ENCODE measurements at regions not wholly inside any gene's neighbourhood (a gene's known extent, or its start where the extent isn't known, plus 50 kb on each side); places are given as distances from the start of the nearest gene placed in this dataset.

- no peaks in the 10 kb centered on the region for H3K9me3 Mint-ChIP-seq
- H3K79me2 ChIP-seq (replicated peaks; ENCODE audit: insufficient read depth) = no peaks in the 10 kb centered on the region
- no peak overlapping the region for H3K27ac ChIP-seq (ENCODE audit: low read depth)
- H3K36me3 Mint-ChIP-seq (ENCODE audit: low read depth) = no peaks in the 10 kb centered on the region
- peaks cover 11% of the 10 kb centered on the region for H3K4me1 Mint-ChIP-seq
- 0 out of 2 replicates have a peak, but pooled peaks cover 5% of the 10 kb centered on the region for H3F3A ChIP-seq (replicated peaks; ENCODE audit: low read depth)
- peaks cover 5% of the 10 kb centered on the region; the same call in 1 of the 2 replicates for H3K9me2 ChIP-seq (ENCODE audit: insufficient read depth)
- no peak overlapping the region for H3K4me3 ChIP-seq
- H3K4me3 Mint-ChIP-seq = no peak overlapping the region
- H3K4me1 ChIP-seq (ENCODE audit: insufficient read depth) = peaks cover 12% of the 10 kb centered on the region
- TF ChIP-seq EZH2 (IDR thresholded peaks at IDR 0.05; ENCODE audit: low read depth, unreplicated experiment) (no peak), POLR2AphosphoS5 (IDR thresholded peaks at IDR 0.05; ENCODE audit: low read depth) (no peak), CREB1 (CRISPR knock-in tag; IDR thresholded peaks at IDR 0.05; ENCODE audit: low read depth) (no peak), ZNF331 (CRISPR knock-in tag; IDR thresholded peaks at IDR 0.05; ENCODE audit: low read depth) (no peak), JUNB (IDR thresholded peaks at IDR 0.05; ENCODE audit: unreplicated experiment) (no peak), NANOG (IDR thresholded peaks at IDR 0.05; ENCODE audit: borderline replicate concordance) (no peak), REST (IDR thresholded peaks at IDR 0.05; ENCODE audit: unreplicated experiment) (no peak)
- TF ChIP-seq, protein P1, sequence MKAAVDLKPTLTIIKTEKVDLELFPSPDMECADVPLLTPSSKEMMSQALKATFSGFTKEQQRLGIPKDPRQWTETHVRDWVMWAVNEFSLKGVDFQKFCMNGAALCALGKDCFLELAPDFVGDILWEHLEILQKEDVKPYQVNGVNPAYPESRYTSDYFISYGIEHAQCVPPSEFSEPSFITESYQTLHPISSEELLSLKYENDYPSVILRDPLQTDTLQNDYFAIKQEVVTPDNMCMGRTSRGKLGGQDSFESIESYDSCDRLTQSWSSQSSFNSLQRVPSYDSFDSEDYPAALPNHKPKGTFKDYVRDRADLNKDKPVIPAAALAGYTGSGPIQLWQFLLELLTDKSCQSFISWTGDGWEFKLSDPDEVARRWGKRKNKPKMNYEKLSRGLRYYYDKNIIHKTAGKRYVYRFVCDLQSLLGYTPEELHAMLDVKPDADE (IDR thresholded peaks at IDR 0.05) = no peak
- TF ChIP-seq, protein P2, sequence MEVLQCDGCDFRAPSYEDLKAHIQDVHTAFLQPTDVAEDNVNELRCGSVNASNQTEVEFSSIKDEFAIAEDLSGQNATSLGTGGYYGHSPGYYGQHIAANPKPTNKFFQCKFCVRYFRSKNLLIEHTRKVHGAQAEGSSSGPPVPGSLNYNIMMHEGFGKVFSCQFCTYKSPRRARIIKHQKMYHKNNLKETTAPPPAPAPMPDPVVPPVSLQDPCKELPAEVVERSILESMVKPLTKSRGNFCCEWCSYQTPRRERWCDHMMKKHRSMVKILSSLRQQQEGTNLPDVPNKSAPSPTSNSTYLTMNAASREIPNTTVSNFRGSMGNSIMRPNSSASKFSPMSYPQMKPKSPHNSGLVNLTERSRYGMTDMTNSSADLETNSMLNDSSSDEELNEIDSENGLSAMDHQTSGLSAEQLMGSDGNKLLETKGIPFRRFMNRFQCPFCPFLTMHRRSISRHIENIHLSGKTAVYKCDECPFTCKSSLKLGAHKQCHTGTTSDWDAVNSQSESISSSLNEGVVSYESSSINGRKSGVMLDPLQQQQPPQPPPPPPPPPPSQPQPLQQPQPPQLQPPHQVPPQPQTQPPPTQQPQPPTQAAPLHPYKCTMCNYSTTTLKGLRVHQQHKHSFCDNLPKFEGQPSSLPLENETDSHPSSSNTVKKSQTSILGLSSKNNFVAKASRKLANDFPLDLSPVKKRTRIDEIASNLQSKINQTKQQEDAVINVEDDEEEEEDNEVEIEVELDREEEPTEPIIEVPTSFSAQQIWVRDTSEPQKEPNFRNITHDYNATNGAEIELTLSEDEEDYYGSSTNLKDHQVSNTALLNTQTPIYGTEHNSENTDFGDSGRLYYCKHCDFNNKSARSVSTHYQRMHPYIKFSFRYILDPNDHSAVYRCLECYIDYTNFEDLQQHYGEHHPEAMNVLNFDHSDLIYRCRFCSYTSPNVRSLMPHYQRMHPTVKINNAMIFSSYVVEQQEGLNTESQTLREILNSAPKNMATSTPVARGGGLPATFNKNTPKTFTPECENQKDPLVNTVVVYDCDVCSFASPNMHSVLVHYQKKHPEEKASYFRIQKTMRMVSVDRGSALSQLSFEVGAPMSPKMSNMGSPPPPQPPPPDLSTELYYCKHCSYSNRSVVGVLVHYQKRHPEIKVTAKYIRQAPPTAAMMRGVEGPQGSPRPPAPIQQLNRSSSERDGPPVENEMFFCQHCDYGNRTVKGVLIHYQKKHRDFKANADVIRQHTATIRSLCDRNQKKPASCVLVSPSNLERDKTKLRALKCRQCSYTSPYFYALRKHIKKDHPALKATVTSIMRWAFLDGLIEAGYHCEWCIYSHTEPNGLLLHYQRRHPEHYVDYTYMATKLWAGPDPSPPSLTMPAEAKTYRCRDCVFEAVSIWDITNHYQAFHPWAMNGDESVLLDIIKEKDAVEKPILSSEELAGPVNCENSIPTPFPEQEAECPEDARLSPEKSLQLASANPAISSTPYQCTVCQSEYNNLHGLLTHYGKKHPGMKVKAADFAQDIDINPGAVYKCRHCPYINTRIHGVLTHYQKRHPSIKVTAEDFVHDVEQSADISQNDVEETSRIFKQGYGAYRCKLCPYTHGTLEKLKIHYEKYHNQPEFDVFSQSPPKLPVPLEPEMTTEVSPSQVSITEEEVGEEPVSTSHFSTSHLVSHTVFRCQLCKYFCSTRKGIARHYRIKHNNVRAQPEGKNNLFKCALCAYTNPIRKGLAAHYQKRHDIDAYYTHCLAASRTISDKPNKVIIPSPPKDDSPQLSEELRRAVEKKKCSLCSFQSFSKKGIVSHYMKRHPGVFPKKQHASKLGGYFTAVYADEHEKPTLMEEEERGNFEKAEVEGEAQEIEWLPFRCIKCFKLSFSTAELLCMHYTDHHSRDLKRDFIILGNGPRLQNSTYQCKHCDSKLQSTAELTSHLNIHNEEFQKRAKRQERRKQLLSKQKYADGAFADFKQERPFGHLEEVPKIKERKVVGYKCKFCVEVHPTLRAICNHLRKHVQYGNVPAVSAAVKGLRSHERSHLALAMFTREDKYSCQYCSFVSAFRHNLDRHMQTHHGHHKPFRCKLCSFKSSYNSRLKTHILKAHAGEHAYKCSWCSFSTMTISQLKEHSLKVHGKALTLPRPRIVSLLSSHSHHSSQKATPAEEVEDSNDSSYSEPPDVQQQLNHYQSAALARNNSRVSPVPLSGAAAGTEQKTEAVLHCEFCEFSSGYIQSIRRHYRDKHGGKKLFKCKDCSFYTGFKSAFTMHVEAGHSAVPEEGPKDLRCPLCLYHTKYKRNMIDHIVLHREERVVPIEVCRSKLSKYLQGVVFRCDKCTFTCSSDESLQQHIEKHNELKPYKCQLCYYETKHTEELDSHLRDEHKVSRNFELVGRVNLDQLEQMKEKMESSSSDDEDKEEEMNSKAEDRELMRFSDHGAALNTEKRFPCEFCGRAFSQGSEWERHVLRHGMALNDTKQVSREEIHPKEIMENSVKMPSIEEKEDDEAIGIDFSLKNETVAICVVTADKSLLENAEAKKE (CRISPR knock-in tag; IDR thresholded peaks at IDR 0.05) = no peak
- peak overlapping the region; percentile 38; the same call in 1 of the 2 replicates for H2AFZ ChIP-seq
- no peak overlapping the region for H3K27ac Mint-ChIP-seq
- DNase-seq (ENCODE audit: low spot score) = no peak
- peak overlapping the region; percentile 70; the same call in 1 of the 2 replicates for H3K4me2 ChIP-seq
- no peaks in the 10 kb centered on the region for H4K20me1 ChIP-seq (replicated peaks; ENCODE audit: insufficient read depth)
- peaks cover 8% of the 10 kb centered on the region for H3K27me3 Mint-ChIP-seq (ENCODE audit: insufficient read depth, low read depth, poor library complexity)
- ATAC-seq = no peak
- H3K36me3 ChIP-seq (ENCODE audit: insufficient read depth) = no peaks in the 10 kb centered on the region
- H3K27me3 ChIP-seq (ENCODE audit: insufficient read depth) = no peaks in the 10 kb centered on the region
Observed at GRCh38 chr12:30843211-30843610, 83.3 kb upstream of the TSPAN11 start.
